ENCODE measurements at regions not wholly inside any gene's neighbourhood (a gene's known extent, or its start where the extent isn't known, plus 50 kb on each side); places are given as distances from the start of the nearest gene placed in this dataset.

- no peaks in the 10 kb centered on the region for H3K27me3 ChIP-seq
- no peak overlapping the region for H3K27ac ChIP-seq
- no peaks in the 10 kb centered on the region for H3K9me3 ChIP-seq
- no peak for DNase-seq (ENCODE audit: extremely low spot score in 2 of 2)
- H3K36me3 ChIP-seq = no peaks in the 10 kb centered on the region
- no peak overlapping the region for H3K4me3 ChIP-seq
- H3K4me1 ChIP-seq = no peaks in the 10 kb centered on the region
- intact Hi-C loops (cut with DNase I) = no loop called here
- TF ChIP-seq CTCF (IDR thresholded peaks at IDR 0.05) = no peak
- no peak for TF ChIP-seq POLR2A (IDR thresholded peaks at IDR 0.05)
- TF ChIP-seq POLR2AphosphoS5 (IDR thresholded peaks at IDR 0.05; ENCODE audit: insufficient read depth in 1 of 2, low read depth in 1 of 2) = no peak
These were observed 82.4 kb downstream of the FOXD1 start for GRCh38 chr5:73365990-73366667.

- no peaks in the 10 kb centered on the region for H3K4me1 ChIP-seq
- TF ChIP-seq CTCF (IDR thresholded peaks at IDR 0.05) = no peak
- no peak for TF ChIP-seq POLR2A (IDR thresholded peaks at IDR 0.05)
- TF ChIP-seq POLR2AphosphoS5 (IDR thresholded peaks at IDR 0.05; ENCODE audit: insufficient read depth in 1 of 2, low read depth in 1 of 2) = no peak
- no peaks in the 10 kb centered on the region for H3K36me3 ChIP-seq
- intact Hi-C loops (cut with DNase I) = no loop called here
- H3K27ac ChIP-seq = no peak overlapping the region
- no peaks in the 10 kb centered on the region for H3K9me3 ChIP-seq
- H3K4me3 ChIP-seq = no peak overlapping the region
- no peaks in the 10 kb centered on the region for H3K27me3 ChIP-seq
- DNase-seq (ENCODE audit: extremely low spot score in 2 of 2) = no peak
These were observed 83.2 kb downstream of the FOXD1 start for GRCh38 chr5:73365301-73365853.

- no peak overlapping the region for H3K27ac ChIP-seq
- no peaks in the 10 kb centered on the region for H3K36me3 ChIP-seq
- intact Hi-C loops (cut with DNase I) = no loop called here
- no peak for DNase-seq (ENCODE audit: extremely low spot score in 2 of 2)
- no peak overlapping the region for H3K4me3 ChIP-seq
- H3K9me3 ChIP-seq = no peaks in the 10 kb centered on the region
- H3K27me3 ChIP-seq = no peaks in the 10 kb centered on the region
- no peaks in the 10 kb centered on the region for H3K4me1 ChIP-seq
- TF ChIP-seq POLR2A (IDR thresholded peaks at IDR 0.05) (no peak), CTCF (IDR thresholded peaks at IDR 0.05) (no peak)
These were observed 84.5 kb downstream of the FOXD1 start for GRCh38 chr5:73363911-73364730.

GRCh38 chr5:73359395-73359794 lies 89.2 kb downstream of the FOXD1 start:
- Histone ChIP-seq H3K27me3 (no peaks in the 10 kb centered on the region), H3K36me3 (no peaks in the 10 kb centered on the region), H3K4me1 (no peaks in the 10 kb centered on the region), H3K4me3 (no peak overlapping the region), H3K27ac (no peak overlapping the region), H3K9me3 (no peaks in the 10 kb centered on the region)
- intact Hi-C loops (cut with DNase I) = no loop called here
- no peak for TF ChIP-seq CTCF (IDR thresholded peaks at IDR 0.05)
- TF ChIP-seq POLR2A (IDR thresholded peaks at IDR 0.05) = no peak
- no peak for TF ChIP-seq POLR2AphosphoS5 (IDR thresholded peaks at IDR 0.05; ENCODE audit: insufficient read depth in 1 of 2, low read depth in 1 of 2)
- DNase-seq (ENCODE audit: extremely low spot score in 2 of 2) = no peak

GRCh38 chr5:73358366-73358765 lies 90.2 kb downstream of the FOXD1 start:
- Histone ChIP-seq H3K36me3 (no peaks in the 10 kb centered on the region), H3K9me3 (no peaks in the 10 kb centered on the region), H3K27me3 (no peaks in the 10 kb centered on the region), H3K4me1 (no peaks in the 10 kb centered on the region), H3K4me3 (no peak overlapping the region), H3K27ac (no peak overlapping the region)
- TF ChIP-seq POLR2A (IDR thresholded peaks at IDR 0.05) (no peak), CTCF (IDR thresholded peaks at IDR 0.05) (no peak), POLR2AphosphoS5 (IDR thresholded peaks at IDR 0.05; ENCODE audit: insufficient read depth in 1 of 2, low read depth in 1 of 2) (no peak)
- intact Hi-C loops (cut with DNase I) = no loop called here
- DNase-seq (ENCODE audit: extremely low spot score in 2 of 2) = no peak
